GM20000 (cell line): ENCODE measurements at regions not wholly inside any gene's neighbourhood (a gene's known extent, or its start where the extent isn't known, plus 50 kb on each side); places are given as distances from the start of the nearest gene placed in this dataset.

ENCODE experiments used
- DNase-seq: peaks from one replicate; pipeline ENCODE4 v3.0.0; 2012; ENCODE audit warnings: low spot score
- TF ChIP-seq, protein P1 (sequence below): IDR thresholded peaks from 2 replicates; pipeline ENCODE4 v1.5.1; 2012; ENCODE audit warnings: mild to moderate bottlenecking, control low read depth; ENCODE audit errors: extremely low read depth, missing control alignments

DNA sequence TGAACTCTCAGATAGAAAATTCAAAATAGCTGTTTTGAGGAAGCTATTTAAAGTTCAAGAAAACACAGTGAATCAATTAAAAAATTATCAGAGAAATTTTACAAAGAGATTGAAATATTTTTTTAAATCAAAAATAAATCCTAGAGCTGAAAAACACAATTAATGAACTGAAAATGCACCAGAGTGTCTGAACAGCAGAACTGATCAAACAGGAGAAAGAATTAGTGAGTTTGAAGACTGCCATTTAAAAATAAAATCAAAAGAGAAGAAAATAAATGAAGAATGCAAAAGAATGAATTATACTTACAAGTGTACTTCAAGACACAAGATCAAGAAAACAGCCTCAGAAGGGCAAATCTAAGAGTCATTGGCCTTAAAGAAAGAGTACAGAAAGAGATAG, 1000.2 kb upstream of the ATXN8OS start:
- no peak for DNase-seq
- TF ChIP-seq, protein P1, sequence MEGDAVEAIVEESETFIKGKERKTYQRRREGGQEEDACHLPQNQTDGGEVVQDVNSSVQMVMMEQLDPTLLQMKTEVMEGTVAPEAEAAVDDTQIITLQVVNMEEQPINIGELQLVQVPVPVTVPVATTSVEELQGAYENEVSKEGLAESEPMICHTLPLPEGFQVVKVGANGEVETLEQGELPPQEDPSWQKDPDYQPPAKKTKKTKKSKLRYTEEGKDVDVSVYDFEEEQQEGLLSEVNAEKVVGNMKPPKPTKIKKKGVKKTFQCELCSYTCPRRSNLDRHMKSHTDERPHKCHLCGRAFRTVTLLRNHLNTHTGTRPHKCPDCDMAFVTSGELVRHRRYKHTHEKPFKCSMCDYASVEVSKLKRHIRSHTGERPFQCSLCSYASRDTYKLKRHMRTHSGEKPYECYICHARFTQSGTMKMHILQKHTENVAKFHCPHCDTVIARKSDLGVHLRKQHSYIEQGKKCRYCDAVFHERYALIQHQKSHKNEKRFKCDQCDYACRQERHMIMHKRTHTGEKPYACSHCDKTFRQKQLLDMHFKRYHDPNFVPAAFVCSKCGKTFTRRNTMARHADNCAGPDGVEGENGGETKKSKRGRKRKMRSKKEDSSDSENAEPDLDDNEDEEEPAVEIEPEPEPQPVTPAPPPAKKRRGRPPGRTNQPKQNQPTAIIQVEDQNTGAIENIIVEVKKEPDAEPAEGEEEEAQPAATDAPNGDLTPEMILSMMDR = no peak

DNA sequence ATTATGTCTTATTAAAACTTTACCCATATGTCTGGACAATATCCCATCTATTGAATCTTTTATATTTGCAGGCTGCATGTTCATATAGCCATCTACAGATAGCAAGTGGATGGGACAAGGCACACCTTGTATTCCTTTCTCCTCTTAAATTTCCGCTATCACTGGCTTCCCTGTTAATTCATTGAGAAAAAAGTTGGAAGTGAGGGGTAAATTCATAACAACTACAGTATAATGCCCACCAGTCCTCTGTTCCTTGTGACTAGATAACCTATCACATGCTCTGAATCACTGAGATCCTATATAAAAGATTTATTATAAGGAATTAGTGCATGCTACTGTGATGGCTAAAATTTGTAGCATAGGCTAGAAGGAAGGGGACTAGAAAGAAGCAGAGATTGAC, 1005.8 kb upstream of the ATXN8OS start:
- TF ChIP-seq, protein P1 = no peak
- DNase-seq = no peak

DNA sequence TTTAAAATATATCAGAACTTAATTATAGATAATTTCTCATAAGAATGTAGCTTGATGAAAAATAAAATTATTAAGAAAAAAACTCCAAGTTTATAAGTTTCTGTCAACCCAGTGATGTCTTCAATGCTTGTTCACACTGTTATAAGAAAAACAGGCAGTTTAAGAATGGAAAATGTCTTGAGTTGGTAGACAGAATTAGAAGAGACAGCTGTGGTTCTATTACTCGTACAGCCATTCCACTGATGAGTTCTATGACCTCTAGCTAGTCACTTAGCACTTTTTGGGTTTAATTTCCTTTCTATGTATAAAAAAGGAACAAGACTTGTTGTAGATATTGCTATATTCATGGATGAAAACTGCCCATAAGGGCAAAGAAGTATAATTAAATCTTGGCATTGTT, 1013.1 kb upstream of the ATXN8OS start:
- no peak for DNase-seq
- TF ChIP-seq, protein P1 = no peak

DNA sequence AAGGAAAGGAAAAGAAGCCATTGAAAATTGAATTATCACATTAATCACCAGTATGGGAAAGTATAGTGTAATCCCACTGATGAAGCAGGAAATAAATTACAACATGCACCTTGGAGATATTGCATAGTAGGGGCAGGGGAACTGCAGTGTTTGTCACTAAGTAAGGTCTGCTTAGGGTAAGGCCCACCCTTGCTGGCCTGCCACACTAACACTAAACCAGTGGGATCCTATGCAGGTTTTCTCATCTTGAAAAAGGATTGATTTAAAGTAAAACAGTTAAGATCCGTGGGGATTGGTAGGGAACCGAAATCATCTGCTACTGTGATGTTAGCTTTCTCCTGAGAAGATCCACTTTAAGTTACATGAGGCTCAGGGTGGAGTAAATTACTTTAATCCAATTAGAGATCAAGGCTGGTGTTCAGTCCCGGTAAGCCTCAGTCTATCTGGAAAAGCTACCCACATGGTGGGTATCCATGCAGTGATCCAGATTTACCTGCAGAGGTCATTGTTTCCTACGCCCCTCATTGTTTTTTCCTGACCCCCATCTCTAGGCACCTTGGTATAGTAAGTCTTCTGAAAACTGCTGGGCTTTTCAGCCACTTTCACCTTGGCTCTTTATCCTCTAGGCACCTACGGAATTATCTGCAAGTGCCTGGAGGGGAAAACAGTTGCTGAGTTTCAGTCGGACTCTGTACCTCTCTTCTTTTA, 1014.9 kb upstream of the ATXN8OS start:
- DNase-seq = no peak
- TF ChIP-seq, protein P1 = no peak

DNA sequence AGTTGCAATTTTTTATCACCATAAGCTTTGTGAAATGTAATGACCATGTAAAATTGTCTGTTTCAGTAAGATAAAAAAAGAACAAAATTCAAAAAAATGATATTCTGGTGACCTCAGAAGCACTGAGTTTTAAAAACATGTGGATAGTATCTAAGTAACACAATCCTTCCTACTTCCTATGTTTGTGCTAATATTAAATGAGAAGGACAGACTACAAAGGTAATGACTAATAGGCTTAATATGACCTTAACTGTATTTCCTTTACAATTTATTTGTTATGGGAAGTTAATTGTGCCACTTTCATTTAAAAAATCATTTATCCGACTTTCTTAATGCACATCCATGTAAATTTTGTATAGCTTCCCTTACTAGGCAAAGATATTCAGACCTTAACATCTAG, 1030.4 kb upstream of the ATXN8OS start:
- TF ChIP-seq, protein P1 = no peak

DNA sequence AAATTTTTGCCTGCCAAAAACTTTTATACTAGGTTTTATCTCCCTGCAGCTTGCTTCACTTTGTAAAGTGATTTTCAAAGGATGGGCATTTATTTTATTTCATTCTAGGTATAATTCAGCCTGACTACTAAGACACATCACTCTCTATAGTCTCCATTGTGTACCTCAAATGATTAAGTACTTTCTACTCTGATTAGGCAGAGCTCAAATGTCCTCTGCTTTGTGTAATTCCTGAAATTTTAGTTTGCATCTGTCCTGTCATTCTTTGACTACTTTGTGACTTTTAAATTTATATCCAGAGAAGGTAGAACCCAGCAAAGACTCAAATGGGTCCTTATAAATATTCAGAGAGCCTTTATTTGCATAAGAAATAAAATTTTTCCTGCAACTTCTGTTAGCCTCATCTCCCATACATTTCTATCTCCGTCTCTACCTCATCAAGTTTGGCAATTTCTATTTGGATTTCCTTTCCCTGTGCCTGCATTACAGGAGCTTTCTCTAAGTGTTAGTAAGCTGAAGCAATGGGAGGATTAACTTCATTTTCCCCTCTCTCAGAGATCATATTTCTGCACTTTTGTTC, 1038.0 kb upstream of the ATXN8OS start:
- TF ChIP-seq, protein P1 = no peak
- no peak for DNase-seq

More for the DNA sequence above, 1030.4 kb upstream of the ATXN8OS start:
- no peak for DNase-seq

DNA sequence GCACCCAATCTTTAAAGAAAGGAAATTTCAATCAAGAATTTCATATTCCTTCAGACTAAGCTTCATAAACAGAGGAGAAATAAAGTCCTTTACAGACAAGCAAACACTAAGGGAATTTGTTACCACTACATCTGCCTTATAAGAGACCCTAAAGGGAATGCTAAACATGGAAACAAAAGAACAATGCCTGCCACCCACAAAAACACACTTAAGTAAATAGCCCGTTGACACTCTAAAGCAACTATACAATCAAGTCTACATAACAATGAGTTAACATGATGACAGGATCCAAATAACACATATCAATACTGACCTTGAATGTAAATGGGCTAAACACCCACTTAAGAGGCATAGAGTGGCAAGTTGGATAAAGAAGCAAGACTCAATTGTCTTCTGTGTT, 1056.9 kb upstream of the ATXN8OS start:
- no peak for DNase-seq
- TF ChIP-seq, protein P1 = no peak
